Parathyroid adenoma (tissue), 2 donors: ENCODE measurements at regions not wholly inside any gene's neighbourhood (a gene's known extent, or its start where the extent isn't known, plus 50 kb on each side); places are given as distances from the start of the nearest gene placed in this dataset.

Source experiments
- H2AFZ ChIP-seq: fragments of 300-600 bp; sonication (generic); one replicate; pipeline ENCODE4 v1.7.0; 2017; ENCODE audit warnings: antibody characterized with exemption, mild to moderate bottlenecking
- H3K27ac ChIP-seq: fragments of 300-600 bp; sonication (generic); one replicate; pipeline ENCODE4 v1.7.0; 2017
- H3K27me3 ChIP-seq: fragments of 300-600 bp; sonication (generic); one replicate; pipeline ENCODE4 v1.7.0; 2017; ENCODE audit warnings: low read length; ENCODE audit not compliant: control insufficient read depth, insufficient read depth
- H3K36me3 ChIP-seq: fragments of 300-600 bp; sonication (generic); one replicate; pipeline ENCODE4 v1.7.0; 2017; ENCODE audit warnings: low read length; ENCODE audit not compliant: control insufficient read depth, insufficient read depth
- H3K4me1 ChIP-seq: fragments of 300-600 bp; sonication (generic); one replicate; pipeline ENCODE4 v1.7.0; 2017; ENCODE audit warnings: control low read depth
- H3K4me2 ChIP-seq: fragments of 300-600 bp; sonication (generic); one replicate; pipeline ENCODE4 v1.7.0; 2017; ENCODE audit warnings: low read length
- H3K4me3 ChIP-seq: fragments of 300-600 bp; sonication (generic); one replicate; pipeline ENCODE4 v1.7.0; 2017; ENCODE audit warnings: low read depth, low read length
- H3K79me2 ChIP-seq: fragments of 300-600 bp; sonication (generic); one replicate; pipeline ENCODE4 v1.7.0; 2017; ENCODE audit warnings: control low read depth
- H3K9ac ChIP-seq: fragments of 300-600 bp; sonication (generic); one replicate; pipeline ENCODE4 v1.7.0; 2017; ENCODE audit warnings: mild to moderate bottlenecking
- H3K9me3 ChIP-seq: fragments of 300-600 bp; sonication (generic); one replicate; pipeline ENCODE4 v1.7.0; 2017; ENCODE audit warnings: low read length; ENCODE audit not compliant: control insufficient read depth
- TF ChIP-seq, protein P1 (sequence below): fragments of 300-600 bp; sonication (generic); IDR thresholded peaks from one replicate; pipeline ENCODE4 v1.7.0; 2017; ENCODE audit warnings: antibody characterized with exemption, mild to moderate bottlenecking
- donor health status: primary hyperparathyroidism.

DNA sequence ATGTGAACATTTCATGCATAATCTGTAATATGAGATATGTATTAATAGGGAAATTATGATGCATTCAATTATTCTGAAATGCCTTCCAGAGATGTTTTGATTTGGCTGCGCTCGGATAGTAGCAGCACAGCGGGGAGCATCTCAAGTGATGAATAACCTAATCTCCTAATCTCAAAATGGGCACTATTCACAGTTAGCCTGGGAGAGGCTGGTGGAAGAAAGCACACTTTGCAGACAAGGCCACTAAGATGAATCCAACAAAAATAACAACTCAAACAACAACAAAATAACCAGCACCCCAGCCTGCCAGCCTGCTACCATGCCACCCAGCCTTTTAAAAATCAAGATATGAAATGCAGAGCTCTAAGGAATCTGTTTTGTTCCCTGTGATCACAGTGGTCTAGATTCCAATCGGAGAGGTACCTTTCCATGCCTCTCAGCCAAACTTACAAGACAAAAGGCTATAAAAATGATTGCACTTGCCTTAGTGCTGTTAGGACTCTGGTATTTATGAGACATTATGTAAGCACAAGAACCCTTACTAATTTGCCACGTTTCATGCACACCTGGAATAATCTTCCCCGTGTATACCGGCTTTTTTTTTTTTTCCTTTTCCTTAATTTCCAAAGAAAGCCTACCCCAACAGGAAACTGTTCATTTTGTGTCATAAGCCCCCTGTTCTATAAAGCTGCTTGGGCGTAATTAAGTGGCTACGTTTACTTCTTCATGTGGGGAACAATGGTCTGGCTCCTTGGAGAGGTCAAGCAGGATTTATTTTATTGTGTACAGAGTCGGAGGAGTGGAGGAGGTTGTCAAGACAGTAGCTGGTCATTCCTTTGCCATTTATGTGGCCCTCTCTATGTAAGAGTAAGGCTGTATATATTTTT is 526.9 kb upstream of the FANCL start:
- H3K27me3 ChIP-seq: no peaks in the 10 kb centered on the region
- H3K4me2 ChIP-seq: no peak overlapping the region
- H3K4me1 ChIP-seq: no peaks in the 10 kb centered on the region
- H3K9ac ChIP-seq: no peak overlapping the region
- H3K27ac ChIP-seq: no peak overlapping the region
- H2AFZ ChIP-seq: no peak overlapping the region
- no peak overlapping the region for H3K4me3 ChIP-seq
- no peaks in the 10 kb centered on the region for H3K79me2 ChIP-seq
- no peaks in the 10 kb centered on the region for H3K36me3 ChIP-seq
- no peaks in the 10 kb centered on the region for H3K9me3 ChIP-seq
- TF ChIP-seq, protein P1, sequence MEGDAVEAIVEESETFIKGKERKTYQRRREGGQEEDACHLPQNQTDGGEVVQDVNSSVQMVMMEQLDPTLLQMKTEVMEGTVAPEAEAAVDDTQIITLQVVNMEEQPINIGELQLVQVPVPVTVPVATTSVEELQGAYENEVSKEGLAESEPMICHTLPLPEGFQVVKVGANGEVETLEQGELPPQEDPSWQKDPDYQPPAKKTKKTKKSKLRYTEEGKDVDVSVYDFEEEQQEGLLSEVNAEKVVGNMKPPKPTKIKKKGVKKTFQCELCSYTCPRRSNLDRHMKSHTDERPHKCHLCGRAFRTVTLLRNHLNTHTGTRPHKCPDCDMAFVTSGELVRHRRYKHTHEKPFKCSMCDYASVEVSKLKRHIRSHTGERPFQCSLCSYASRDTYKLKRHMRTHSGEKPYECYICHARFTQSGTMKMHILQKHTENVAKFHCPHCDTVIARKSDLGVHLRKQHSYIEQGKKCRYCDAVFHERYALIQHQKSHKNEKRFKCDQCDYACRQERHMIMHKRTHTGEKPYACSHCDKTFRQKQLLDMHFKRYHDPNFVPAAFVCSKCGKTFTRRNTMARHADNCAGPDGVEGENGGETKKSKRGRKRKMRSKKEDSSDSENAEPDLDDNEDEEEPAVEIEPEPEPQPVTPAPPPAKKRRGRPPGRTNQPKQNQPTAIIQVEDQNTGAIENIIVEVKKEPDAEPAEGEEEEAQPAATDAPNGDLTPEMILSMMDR: no peak

DNA sequence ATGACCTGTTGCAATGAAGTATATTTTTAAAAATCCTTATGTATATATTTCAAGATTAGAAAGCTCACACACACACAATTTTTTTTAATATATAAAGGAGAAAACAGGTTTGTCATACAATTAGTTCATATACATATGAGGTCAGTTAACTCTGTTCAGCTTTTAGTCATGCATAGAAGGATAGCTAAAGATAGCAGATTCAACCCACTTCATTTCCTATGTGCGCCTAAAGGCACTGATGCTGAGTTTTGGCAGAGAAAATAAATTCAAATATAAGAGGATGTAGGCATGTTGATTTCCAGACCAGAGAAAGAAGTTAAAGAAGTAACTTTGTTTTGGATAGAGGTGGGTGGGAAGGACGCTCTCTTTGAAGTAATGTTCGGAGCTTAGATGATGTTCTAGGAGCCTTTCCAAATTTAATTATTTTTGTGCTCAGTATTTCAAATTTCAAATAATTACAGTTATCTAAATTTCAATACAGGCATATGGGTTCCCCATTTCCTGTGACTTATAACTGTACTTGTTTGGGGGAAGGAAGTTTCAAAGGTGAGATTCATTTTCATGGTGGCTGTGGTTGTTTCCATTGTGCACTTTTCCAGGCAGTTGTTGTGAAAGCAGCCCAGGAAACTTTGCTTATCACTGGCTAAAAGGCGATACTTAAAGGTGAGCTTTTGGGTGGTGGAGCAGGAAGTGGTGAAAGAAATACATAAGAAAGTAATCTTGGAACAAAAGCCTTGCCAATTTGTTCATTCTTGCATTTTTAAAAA is 523.4 kb upstream of the FANCL start:
- TF ChIP-seq, protein P1: no peak
- no peaks in the 10 kb centered on the region for H3K79me2 ChIP-seq
- no peak overlapping the region for H3K27ac ChIP-seq
- H3K9me3 ChIP-seq: no peaks in the 10 kb centered on the region
- H3K4me1 ChIP-seq: no peaks in the 10 kb centered on the region
- H2AFZ ChIP-seq: no peak overlapping the region
- H3K9ac ChIP-seq: no peak overlapping the region
- no peak overlapping the region for H3K4me3 ChIP-seq
- no peaks in the 10 kb centered on the region for H3K36me3 ChIP-seq
- H3K27me3 ChIP-seq: no peaks in the 10 kb centered on the region
- H3K4me2 ChIP-seq: no peak overlapping the region

DNA sequence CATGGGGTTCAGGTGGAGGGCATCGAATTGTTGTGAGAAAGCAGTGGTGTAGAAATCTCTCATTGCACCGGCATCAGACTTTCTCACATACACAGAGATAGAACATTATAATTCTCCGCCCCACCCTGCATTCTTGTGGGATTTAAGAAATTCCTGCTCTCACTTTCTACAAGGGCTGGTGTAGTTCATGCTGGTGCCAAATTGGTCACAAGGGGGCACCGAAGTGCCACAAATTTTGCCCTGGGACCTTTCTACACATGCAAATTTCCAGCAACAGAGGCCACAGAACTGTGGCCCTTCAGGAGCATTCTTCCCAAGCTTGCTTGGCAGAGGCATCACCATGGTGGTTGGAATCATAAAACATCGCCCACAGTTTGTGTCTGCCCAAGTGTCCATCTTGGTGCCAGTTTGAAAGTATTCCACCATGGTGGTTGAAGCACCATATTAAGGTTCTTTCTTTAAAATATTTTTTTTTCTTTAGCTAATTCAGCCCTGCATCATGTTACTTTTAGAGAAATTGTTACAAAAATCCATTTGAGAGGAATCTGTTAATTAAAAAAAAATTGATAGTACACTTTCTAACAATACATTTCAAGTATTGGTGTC is 521.2 kb upstream of the FANCL start:
- Histone ChIP-seq H3K4me3 (no peak overlapping the region), H2AFZ (no peak overlapping the region), H3K4me2 (no peak overlapping the region), H3K27ac (no peak overlapping the region), H3K79me2 (no peaks in the 10 kb centered on the region), H3K36me3 (no peaks in the 10 kb centered on the region), H3K9ac (no peak overlapping the region), H3K4me1 (no peaks in the 10 kb centered on the region), H3K27me3 (no peaks in the 10 kb centered on the region), H3K9me3 (no peaks in the 10 kb centered on the region)
- TF ChIP-seq, protein P1: no peak

DNA sequence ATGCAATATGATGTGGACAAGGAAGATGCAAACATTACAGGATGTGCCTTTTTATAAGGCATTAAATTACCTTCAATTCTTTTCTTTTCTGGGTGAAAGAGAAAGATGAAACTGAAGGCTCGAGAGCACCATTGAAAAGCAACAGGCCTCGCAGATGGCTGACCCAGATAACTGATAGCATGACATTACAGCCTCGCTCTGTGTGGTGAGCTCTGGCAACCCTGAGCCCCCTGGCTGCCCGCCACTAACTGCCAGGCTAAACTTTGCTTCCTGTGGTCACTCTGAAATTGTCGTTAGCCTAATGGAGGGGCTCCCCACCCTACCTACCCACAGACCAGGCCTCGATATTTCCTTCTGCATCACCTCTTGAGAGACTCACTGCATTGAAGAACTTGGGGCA is 516.8 kb upstream of the FANCL start:
- Histone ChIP-seq H2AFZ (no peak overlapping the region), H3K4me3 (no peak overlapping the region), H3K9ac (no peak overlapping the region), H3K36me3 (no peaks in the 10 kb centered on the region), H3K9me3 (no peaks in the 10 kb centered on the region), H3K27me3 (no peaks in the 10 kb centered on the region), H3K4me1 (no peaks in the 10 kb centered on the region), H3K4me2 (no peak overlapping the region), H3K27ac (no peak overlapping the region), H3K79me2 (no peaks in the 10 kb centered on the region)
- TF ChIP-seq, protein P1: no peak
